Femur (tissue), 1 donor: ENCODE measurements at regions not wholly inside any gene's neighbourhood (a gene's known extent, or its start where the extent isn't known, plus 50 kb on each side); places are given as distances from the start of the nearest gene placed in this dataset.

Experiments
- DNase-seq: peaks from one replicate; pipeline ENCODE4 v3.0.0-alpha.2; 2017

- DNase-seq: no peak
Measured at GRCh38 chr5:68352166-68352565, 136.6 kb downstream of the PIK3R1 start.

- DNase-seq: no peak
Measured at GRCh38 chr5:68353605-68354004, 138.0 kb downstream of the PIK3R1 start.

GRCh38 chr5:68354315-68354714, 138.8 kb downstream of the PIK3R1 start:
- DNase-seq: no peak

GRCh38 chr5:68356216-68356615, 140.7 kb downstream of the PIK3R1 start:
- DNase-seq: no peak

- no peak for DNase-seq
Measured at GRCh38 chr5:68356623-68357022, 141.1 kb downstream of the PIK3R1 start.

- no peak for DNase-seq
Measured at GRCh38 chr5:68359699-68360098, 144.1 kb downstream of the PIK3R1 start.

- DNase-seq: no peak
Measured at GRCh38 chr5:68362331-68362730, 146.8 kb downstream of the PIK3R1 start.

GRCh38 chr5:68365889-68366288, 150.3 kb downstream of the PIK3R1 start:
- no peak for DNase-seq

- no peak for DNase-seq
Measured at GRCh38 chr5:68367287-68367686, 151.7 kb downstream of the PIK3R1 start.

GRCh38 chr5:68367717-68368116, 152.2 kb downstream of the PIK3R1 start:
- DNase-seq: no peak

- DNase-seq: no peak
Measured at GRCh38 chr5:68368311-68369022, 152.9 kb downstream of the PIK3R1 start.

GRCh38 chr5:68369023-68369359, 153.4 kb downstream of the PIK3R1 start:
- DNase-seq: no peak

GRCh38 chr5:68369457-68370125, 154.0 kb downstream of the PIK3R1 start:
- DNase-seq: no peak

- no peak for DNase-seq
Measured at GRCh38 chr5:68370196-68370595, 154.6 kb downstream of the PIK3R1 start.

- DNase-seq: no peak
Measured at GRCh38 chr5:68371607-68372006, 156.1 kb downstream of the PIK3R1 start.

- no peak for DNase-seq
Measured at GRCh38 chr5:68372161-68372560, 156.6 kb downstream of the PIK3R1 start.

GRCh38 chr5:68373050-68373449, 157.5 kb downstream of the PIK3R1 start:
- DNase-seq: no peak

- no peak for DNase-seq
Measured at GRCh38 chr5:68374796-68375518, 159.4 kb downstream of the PIK3R1 start.

GRCh38 chr5:68375540-68375939, 160.0 kb downstream of the PIK3R1 start:
- no peak for DNase-seq

GRCh38 chr5:68376935-68377334, 161.4 kb downstream of the PIK3R1 start:
- DNase-seq: peak; percentile 36

- DNase-seq: no peak
Measured at GRCh38 chr5:68377733-68378132, 162.2 kb downstream of the PIK3R1 start.

- peak; percentile 41 for DNase-seq
Measured at GRCh38 chr5:68378204-68378820, 162.8 kb downstream of the PIK3R1 start.

GRCh38 chr5:68379275-68380036, 163.9 kb downstream of the PIK3R1 start:
- peak; percentile 25 for DNase-seq
